ENCODE measurements at regions not wholly inside any gene's neighbourhood (a gene's known extent, or its start where the extent isn't known, plus 50 kb on each side); places are given as distances from the start of the nearest gene placed in this dataset.

DNA sequence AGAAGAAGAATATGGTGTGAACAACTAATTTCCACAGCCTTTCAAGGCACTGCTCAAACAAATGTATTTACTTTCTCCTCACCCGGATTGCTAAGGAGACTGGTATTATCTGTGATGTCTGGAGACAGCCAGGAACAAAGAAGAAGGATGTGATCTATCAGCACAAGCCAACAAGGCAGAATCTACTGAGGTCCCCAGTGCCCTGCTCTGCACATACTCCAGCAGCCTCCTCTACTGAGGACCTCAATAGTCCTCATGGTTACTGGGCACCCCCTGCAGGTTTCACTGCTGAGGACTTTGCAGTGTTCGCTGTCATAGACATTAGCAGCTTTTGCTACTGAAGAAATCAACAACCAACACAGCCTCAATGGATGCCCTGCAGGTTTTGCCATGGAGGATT, 930.1 kb downstream of the ADGRL3 start:
- CTCF ChIA-PET, result no interaction called here
- intact Hi-C loops (cut with micrococcal nuclease; ENCODE audit: unreplicated experiment), result no loop called here
- TF ChIP-seq, protein P1, sequence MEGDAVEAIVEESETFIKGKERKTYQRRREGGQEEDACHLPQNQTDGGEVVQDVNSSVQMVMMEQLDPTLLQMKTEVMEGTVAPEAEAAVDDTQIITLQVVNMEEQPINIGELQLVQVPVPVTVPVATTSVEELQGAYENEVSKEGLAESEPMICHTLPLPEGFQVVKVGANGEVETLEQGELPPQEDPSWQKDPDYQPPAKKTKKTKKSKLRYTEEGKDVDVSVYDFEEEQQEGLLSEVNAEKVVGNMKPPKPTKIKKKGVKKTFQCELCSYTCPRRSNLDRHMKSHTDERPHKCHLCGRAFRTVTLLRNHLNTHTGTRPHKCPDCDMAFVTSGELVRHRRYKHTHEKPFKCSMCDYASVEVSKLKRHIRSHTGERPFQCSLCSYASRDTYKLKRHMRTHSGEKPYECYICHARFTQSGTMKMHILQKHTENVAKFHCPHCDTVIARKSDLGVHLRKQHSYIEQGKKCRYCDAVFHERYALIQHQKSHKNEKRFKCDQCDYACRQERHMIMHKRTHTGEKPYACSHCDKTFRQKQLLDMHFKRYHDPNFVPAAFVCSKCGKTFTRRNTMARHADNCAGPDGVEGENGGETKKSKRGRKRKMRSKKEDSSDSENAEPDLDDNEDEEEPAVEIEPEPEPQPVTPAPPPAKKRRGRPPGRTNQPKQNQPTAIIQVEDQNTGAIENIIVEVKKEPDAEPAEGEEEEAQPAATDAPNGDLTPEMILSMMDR (conservative IDR thresholded peaks at IDR 0.05; ENCODE audit: low read depth, low read length), result no peak
- TF ChIP-seq EZH2 (IDR thresholded peaks at IDR 0.05; ENCODE audit: borderline replicate concordance, low read depth, low read length, poor library complexity, severe bottlenecking), result no peak
- BruUV-seq (replicated peaks), result no TSS peak
- H3K9me3 ChIP-seq (ENCODE audit: low read depth, low read length, poor library complexity, severe bottlenecking), result no peaks in the 10 kb centered on the region
- H3K36me3 ChIP-seq (ENCODE audit: insufficient read depth, low read length, poor library complexity, severe bottlenecking), result no peaks in the 10 kb centered on the region
- H3K4me1 ChIP-seq (ENCODE audit: insufficient read depth, low read length, poor library complexity, severe bottlenecking), result no peaks in the 10 kb centered on the region
- H3K4me3 ChIP-seq (ENCODE audit: low read depth, low read length, poor library complexity, severe bottlenecking), result no peak overlapping the region
- DNase-seq (ENCODE audit: low spot score), result no peak
- POLR2A ChIA-PET (ENCODE audit: low non-redundant PET), result no interaction called here
- H3K27me3 ChIP-seq (replicated peaks; ENCODE audit: insufficient read depth, low read depth, low read length, poor library complexity), result no peaks in the 10 kb centered on the region
- no peak overlapping the region for H3K27ac ChIP-seq (ENCODE audit: low read depth, low read length, poor library complexity, severe bottlenecking)

Measured in A673 (cell line).